Upper lobe of left lung (tissue), 6 donors: ENCODE measurements at regions not wholly inside any gene's neighbourhood (a gene's known extent, or its start where the extent isn't known, plus 50 kb on each side); places are given as distances from the start of the nearest gene placed in this dataset.

ENCODE experiments used
- ATAC-seq, 2 donors: fragments of 200-7000 bp; cut with Tn5 transposase; one replicate each; pipeline ENCODE4 v1.9.1; 2022; ENCODE audit warnings: mild to moderate bottlenecking in 2 of 2, moderate library complexity in 2 of 2; ENCODE audit not compliant: low FRiP score in 2 of 2
- DNase-seq, 2 donors: peaks; one replicate each; pipeline ENCODE4 v3.0.0-alpha.2; 2019 to 2020
- H3K27ac ChIP-seq, 4 donors: fragments of 200-600 bp; sonication (generic); one replicate each; pipeline ENCODE4 v1.5.1; 2016 to 2019
- H3K27me3 ChIP-seq, 4 donors: fragments of 200-600 bp; sonication (generic); one replicate each; pipeline ENCODE4 v1.5.1; 2017 to 2019
- H3K36me3 ChIP-seq, 4 donors: fragments of 200-600 bp; sonication (generic); one replicate each; pipeline ENCODE4 v1.5.1; 2016 to 2019
- H3K4me1 ChIP-seq, 4 donors: fragments of 200-600 bp; sonication (generic); one replicate each; pipeline ENCODE4 v1.5.1; 2018 to 2019
- H3K4me3 ChIP-seq, 4 donors: fragments of 200-600 bp; sonication (generic); one replicate each; pipeline ENCODE4 v1.5.1; 2017 to 2019; ENCODE audit warnings: mild to moderate bottlenecking in 2 of 4, moderate library complexity in 1 of 4
- H3K9me3 ChIP-seq, 4 donors: fragments of 200-600 bp; sonication (generic); one replicate each; pipeline ENCODE4 v1.5.1; 2018 to 2019
- CTCF ChIP-seq, 6 experiments: fragments of 450-650 bp in 4 of 6; fragments of 200-600 bp in 2 of 6; sonication (generic) in 2 of 6; IDR thresholded peaks; one replicate each; pipeline ENCODE4 v1.5.1; 2016 to 2019; ENCODE audit warnings: antibody characterized with exemption in 6 of 6
- EP300 ChIP-seq, 4 donors: sonication (generic); formaldehyde crosslinking; IDR thresholded peaks; one replicate each; pipeline ENCODE4 v1.5.1; 2017; ENCODE audit warnings: antibody characterized with exemption in 4 of 4, control low read depth in 2 of 4
- POLR2A ChIP-seq, 4 donors: fragments of 450-650 bp; IDR thresholded peaks; one replicate each; pipeline ENCODE4 v1.5.1; 2016 to 2017; ENCODE audit warnings: antibody characterized with exemption in 4 of 4, mild to moderate bottlenecking in 2 of 4
- POLR2AphosphoS5 ChIP-seq, 2 donors: sonication (generic); formaldehyde crosslinking; IDR thresholded peaks; one replicate each; pipeline ENCODE4 v1.5.1; 2017; ENCODE audit warnings: antibody characterized with exemption in 2 of 2
- WGBS, 2 donors: methylation state at CpG; one replicate each; pipeline ENCODE4 v1.1.5; 2017 to 2018; 5-methylcytosine and 5-hydroxymethylcytosine counted together
- donor health status: DM: no; HTN: no; CAD: no; lungs with moderate emphysema.
- donor health status: DM: no; HTN: yes; CAD: no; lungs with severe emphysema.

- DNase-seq (no peak), ATAC-seq (no peak)
- H3K4me3 ChIP-seq = peak overlapping the region in 1 of 4 donors; percentile 9
- no peaks in the 10 kb centered on the region for H3K9me3 ChIP-seq
- H3K27ac ChIP-seq = no peak overlapping the region
- no peaks in the 10 kb centered on the region for H3K27me3 ChIP-seq
- no peak for TF ChIP-seq CTCF (IDR thresholded peaks at IDR 0.05)
- TF ChIP-seq EP300 (IDR thresholded peaks at IDR 0.05) = no peak
- no peak for TF ChIP-seq POLR2AphosphoS5 (IDR thresholded peaks at IDR 0.05)
- no peak for TF ChIP-seq POLR2A (IDR thresholded peaks at IDR 0.05)
- no peaks in the 10 kb centered on the region for H3K36me3 ChIP-seq
- 82 to 89% methylated on average over 5 of the region's 5 CpGs for WGBS, 2 donors
- H3K4me1 ChIP-seq = peaks cover 20 to 36% (median 28%) of the 10 kb centered on the region in 4 donors
Measured at GRCh38 chr2:64327129-64327509, 126.8 kb upstream of the LGALSL start.

GRCh38 chr2:64327510-64328414, 126.2 kb upstream of the LGALSL start:
- ATAC-seq = peak; percentile 59 to 70
- Histone ChIP-seq H3K9me3 (no peaks in the 10 kb centered on the region), H3K4me3 (peak overlapping the region in 2 of 4 donors; percentile 9 to 12), H3K27ac (peak overlapping the region in 2 of 4 donors; percentile 41 to 54), H3K36me3 (no peaks in the 10 kb centered on the region), H3K4me1 (peaks cover 20 to 36% (median 28%) of the 10 kb centered on the region in 4 donors), H3K27me3 (no peaks in the 10 kb centered on the region)
- WGBS, 2 donors = 56 to 60% methylated on average over 14 to 16 of the region's 16 CpGs
- TF ChIP-seq CTCF (IDR thresholded peaks at IDR 0.05) (peak in 5 of 6 experiments; percentile 8 to 56 (median 41)), EP300 (IDR thresholded peaks at IDR 0.05) (no peak)
- peak; percentile 29 to 58 for DNase-seq

- Histone ChIP-seq H3K27ac (peak overlapping the region in 2 of 4 donors; percentile 41 to 54), H3K4me1 (peaks cover 20 to 36% (median 28%) of the 10 kb centered on the region in 4 donors), H3K36me3 (no peaks in the 10 kb centered on the region), H3K9me3 (no peaks in the 10 kb centered on the region), H3K4me3 (no peak overlapping the region), H3K27me3 (no peaks in the 10 kb centered on the region)
- TF ChIP-seq CTCF (IDR thresholded peaks at IDR 0.05) = no peak
- TF ChIP-seq EP300 (IDR thresholded peaks at IDR 0.05) = no peak
- no peak for TF ChIP-seq POLR2A (IDR thresholded peaks at IDR 0.05)
- TF ChIP-seq POLR2AphosphoS5 (IDR thresholded peaks at IDR 0.05) = no peak
- 68 to 71% methylated on average over 8 of the region's 8 CpGs for WGBS, 2 donors
- DNase-seq = no peak
- ATAC-seq = no peak
Measured at GRCh38 chr2:64328415-64328722, 125.6 kb upstream of the LGALSL start.

GRCh38 chr2:64328756-64329155, 125.2 kb upstream of the LGALSL start:
- peaks cover 20 to 36% (median 28%) of the 10 kb centered on the region in 4 donors for H3K4me1 ChIP-seq
- DNase-seq = no peak
- no peaks in the 10 kb centered on the region for H3K36me3 ChIP-seq
- H3K4me3 ChIP-seq = no peak overlapping the region
- TF ChIP-seq POLR2AphosphoS5 (IDR thresholded peaks at IDR 0.05) = no peak
- no peak for TF ChIP-seq POLR2A (IDR thresholded peaks at IDR 0.05)
- TF ChIP-seq EP300 (IDR thresholded peaks at IDR 0.05) = no peak
- no peaks in the 10 kb centered on the region for H3K9me3 ChIP-seq
- peak overlapping the region in 1 of 4 donors; percentile 72 for H3K27ac ChIP-seq
- WGBS, 2 donors = 78 to 80% methylated on average over 3 of the region's 3 CpGs
- no peak for ATAC-seq
- no peaks in the 10 kb centered on the region for H3K27me3 ChIP-seq

GRCh38 chr2:64329848-64330247, 124.1 kb upstream of the LGALSL start:
- H3K9me3 ChIP-seq = no peaks in the 10 kb centered on the region
- 27 to 39% methylated on average over 2 of the region's 2 CpGs for WGBS, 2 donors
- TF ChIP-seq POLR2A (IDR thresholded peaks at IDR 0.05) = no peak
- no peak for TF ChIP-seq EP300 (IDR thresholded peaks at IDR 0.05)
- TF ChIP-seq CTCF (IDR thresholded peaks at IDR 0.05) = no peak
- peak in 1 of 2 donors; percentile 67 for TF ChIP-seq POLR2AphosphoS5 (IDR thresholded peaks at IDR 0.05)
- ATAC-seq (peak; percentile 4 to 57), DNase-seq (peak in 1 of 2 donors; percentile 42)
- peaks cover 20 to 36% (median 28%) of the 10 kb centered on the region in 4 donors for H3K4me1 ChIP-seq
- H3K36me3 ChIP-seq = no peaks in the 10 kb centered on the region
- peak overlapping the region in 3 of 4 donors; percentile 45 to 72 (median 72) for H3K27ac ChIP-seq
- H3K27me3 ChIP-seq = no peaks in the 10 kb centered on the region
- no peak overlapping the region for H3K4me3 ChIP-seq
